ENCODE measurements at regions not wholly inside any gene's neighbourhood (a gene's known extent, or its start where the extent isn't known, plus 50 kb on each side); places are given as distances from the start of the nearest gene placed in this dataset.

GRCh38 chr9:38259519-38260218 lies 132.8 kb upstream of the ALDH1B1 start:
- H3K9me3 Mint-ChIP-seq: peaks cover 5% of the 10 kb centered on the region in 2 donors
- DNase-seq (no peak), ATAC-seq (no peak)
- H3K27me3 Mint-ChIP-seq (ENCODE audit: low read depth in 2 of 2): peaks cover 8 to 29% of the 10 kb centered on the region in 2 donors
- 83% methylated on average over 8 of the region's 8 CpGs for WGBS (ENCODE audit: insufficient coverage)
- Histone ChIP-seq H3K4me1 (ENCODE audit: control insufficient read depth, insufficient read depth, low read length) (no peaks in the 10 kb centered on the region), H3K4me3 (ENCODE audit: low read length) (no peak overlapping the region), H3K36me3 (ENCODE audit: control insufficient read depth, insufficient read depth, low read length) (no peaks in the 10 kb centered on the region), H3K9me3 (ENCODE audit: control insufficient read depth, insufficient read depth, low read length) (peaks cover 3% of the 10 kb centered on the region), H3K27me3 (ENCODE audit: control insufficient read depth, insufficient read depth, low read length) (peaks cover 2% of the 10 kb centered on the region), H3K27ac (ENCODE audit: low read length) (no peak overlapping the region)
- TF ChIP-seq, protein P1, sequence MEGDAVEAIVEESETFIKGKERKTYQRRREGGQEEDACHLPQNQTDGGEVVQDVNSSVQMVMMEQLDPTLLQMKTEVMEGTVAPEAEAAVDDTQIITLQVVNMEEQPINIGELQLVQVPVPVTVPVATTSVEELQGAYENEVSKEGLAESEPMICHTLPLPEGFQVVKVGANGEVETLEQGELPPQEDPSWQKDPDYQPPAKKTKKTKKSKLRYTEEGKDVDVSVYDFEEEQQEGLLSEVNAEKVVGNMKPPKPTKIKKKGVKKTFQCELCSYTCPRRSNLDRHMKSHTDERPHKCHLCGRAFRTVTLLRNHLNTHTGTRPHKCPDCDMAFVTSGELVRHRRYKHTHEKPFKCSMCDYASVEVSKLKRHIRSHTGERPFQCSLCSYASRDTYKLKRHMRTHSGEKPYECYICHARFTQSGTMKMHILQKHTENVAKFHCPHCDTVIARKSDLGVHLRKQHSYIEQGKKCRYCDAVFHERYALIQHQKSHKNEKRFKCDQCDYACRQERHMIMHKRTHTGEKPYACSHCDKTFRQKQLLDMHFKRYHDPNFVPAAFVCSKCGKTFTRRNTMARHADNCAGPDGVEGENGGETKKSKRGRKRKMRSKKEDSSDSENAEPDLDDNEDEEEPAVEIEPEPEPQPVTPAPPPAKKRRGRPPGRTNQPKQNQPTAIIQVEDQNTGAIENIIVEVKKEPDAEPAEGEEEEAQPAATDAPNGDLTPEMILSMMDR (IDR thresholded peaks at IDR 0.05): no peak
- no peak overlapping the region for H3K27ac Mint-ChIP-seq
- no peaks in the 10 kb centered on the region for H3K4me1 Mint-ChIP-seq
- intact Hi-C loops (cut with micrococcal nuclease): loop anchor here (5.0 kb wide), 2 partner anchors 97 to 512 kb away; no protein-coding TSS in a partner anchor
- no peak overlapping the region for H3K4me3 Mint-ChIP-seq
- peaks cover 13% of the 10 kb centered on the region for H3K36me3 Mint-ChIP-seq

- peaks cover 7% of the 10 kb centered on the region for H3K36me3 Mint-ChIP-seq
- ATAC-seq (no peak), DNase-seq (no peak)
- H3K27ac Mint-ChIP-seq: no peak overlapping the region
- no peak overlapping the region for H3K4me3 ChIP-seq (ENCODE audit: low read length)
- H3K27me3 ChIP-seq (ENCODE audit: control insufficient read depth, insufficient read depth, low read length): peaks cover 2% of the 10 kb centered on the region
- WGBS (ENCODE audit: insufficient coverage): 84% methylated on average over 2 of the region's 2 CpGs
- intact Hi-C loops (cut with micrococcal nuclease): loop anchor here (5.0 kb wide), 1 partner anchor 97 kb away; no protein-coding TSS in a partner anchor
- H3K9me3 Mint-ChIP-seq: peaks cover 2 to 5% of the 10 kb centered on the region in 2 donors
- peaks cover 3% of the 10 kb centered on the region for H3K9me3 ChIP-seq (ENCODE audit: control insufficient read depth, insufficient read depth, low read length)
- H3K27me3 Mint-ChIP-seq (ENCODE audit: low read depth in 2 of 2): peaks cover 8 to 22% of the 10 kb centered on the region in 2 donors
- no peaks in the 10 kb centered on the region for H3K4me1 Mint-ChIP-seq
- H3K27ac ChIP-seq (ENCODE audit: low read length): no peak overlapping the region
- H3K36me3 ChIP-seq (ENCODE audit: control insufficient read depth, insufficient read depth, low read length): no peaks in the 10 kb centered on the region
- TF ChIP-seq, protein P1 (IDR thresholded peaks at IDR 0.05): no peak
- no peak overlapping the region for H3K4me3 Mint-ChIP-seq
- H3K4me1 ChIP-seq (ENCODE audit: control insufficient read depth, insufficient read depth, low read length): no peaks in the 10 kb centered on the region
Measured at GRCh38 chr9:38259056-38259455, 133.4 kb upstream of the ALDH1B1 start.

- Mint-ChIP-seq H3K36me3 (no peaks in the 10 kb centered on the region), H3K27me3 (ENCODE audit: low read depth in 2 of 2) (peaks cover 2 to 10% of the 10 kb centered on the region in 2 donors), H3K27ac (no peak overlapping the region), H3K4me1 (no peaks in the 10 kb centered on the region), H3K9me3 (no peaks in the 10 kb centered on the region), H3K4me3 (no peak overlapping the region)
- no peak overlapping the region for H3K4me3 ChIP-seq (ENCODE audit: low read length)
- no peak for ATAC-seq
- intact Hi-C loops (cut with micrococcal nuclease): loop anchor here (5.0 kb wide), 1 partner anchor 95 kb away; no protein-coding TSS in a partner anchor
- H3K27ac ChIP-seq (ENCODE audit: low read length): no peak overlapping the region
- WGBS (ENCODE audit: insufficient coverage): 91% methylated on average over 6 of the region's 6 CpGs
- no peaks in the 10 kb centered on the region for H3K9me3 ChIP-seq (ENCODE audit: control insufficient read depth, insufficient read depth, low read length)
- H3K36me3 ChIP-seq (ENCODE audit: control insufficient read depth, insufficient read depth, low read length): no peaks in the 10 kb centered on the region
- peaks cover 2% of the 10 kb centered on the region for H3K27me3 ChIP-seq (ENCODE audit: control insufficient read depth, insufficient read depth, low read length)
- no peaks in the 10 kb centered on the region for H3K4me1 ChIP-seq (ENCODE audit: control insufficient read depth, insufficient read depth, low read length)
- no peak for DNase-seq
- TF ChIP-seq, protein P1 (IDR thresholded peaks at IDR 0.05): no peak
Measured at GRCh38 chr9:38257626-38258215, 134.8 kb upstream of the ALDH1B1 start.
